ENCODE measurements at regions not wholly inside any gene's neighbourhood (a gene's known extent, or its start where the extent isn't known, plus 50 kb on each side); places are given as distances from the start of the nearest gene placed in this dataset.

GRCh38 chr16:80489173-80489572 is 51.6 kb upstream of the DYNLRB2 start:
- Histone ChIP-seq H3K27me3 (peaks cover 7% of the 10 kb centered on the region), H3K4me1 (no peaks in the 10 kb centered on the region), H3K36me3 (no peaks in the 10 kb centered on the region), H3K4me3 (no peak overlapping the region), H3K9me3 (no peaks in the 10 kb centered on the region), H3K27ac (no peak overlapping the region)
- DNase-seq (no peak), ATAC-seq (no peak)
- intact Hi-C loops (cut with DNase I) = no loop called here
- TF ChIP-seq CTCF (IDR thresholded peaks at IDR 0.05) = no peak

- Histone ChIP-seq H3K36me3 (no peaks in the 10 kb centered on the region), H3K27me3 (peaks cover 7% of the 10 kb centered on the region), H3K4me3 (no peak overlapping the region), H3K27ac (no peak overlapping the region), H3K9me3 (no peaks in the 10 kb centered on the region), H3K4me1 (no peaks in the 10 kb centered on the region)
- no peak for ATAC-seq
- DNase-seq = no peak
- intact Hi-C loops (cut with DNase I) = no loop called here
- no peak for TF ChIP-seq CTCF (IDR thresholded peaks at IDR 0.05)
Observed at GRCh38 chr16:80488167-80488566, 52.6 kb upstream of the DYNLRB2 start.

- DNase-seq (no peak), ATAC-seq (no peak)
- intact Hi-C loops (cut with DNase I) = no loop called here
- TF ChIP-seq CTCF (IDR thresholded peaks at IDR 0.05) = no peak
- no peak overlapping the region for H3K4me3 ChIP-seq
- no peaks in the 10 kb centered on the region for H3K36me3 ChIP-seq
- H3K27ac ChIP-seq = no peak overlapping the region
- no peaks in the 10 kb centered on the region for H3K27me3 ChIP-seq
- H3K4me1 ChIP-seq = no peaks in the 10 kb centered on the region
- no peaks in the 10 kb centered on the region for H3K9me3 ChIP-seq
Observed at GRCh38 chr16:80480664-80481063, 60.1 kb upstream of the DYNLRB2 start.

GRCh38 chr16:80477838-80478237 is 63.0 kb upstream of the DYNLRB2 start:
- TF ChIP-seq CTCF (IDR thresholded peaks at IDR 0.05) = no peak
- no peak overlapping the region for H3K27ac ChIP-seq
- no peak for ATAC-seq
- no peak overlapping the region for H3K4me3 ChIP-seq
- intact Hi-C loops (cut with DNase I) = no loop called here
- no peaks in the 10 kb centered on the region for H3K4me1 ChIP-seq
- H3K36me3 ChIP-seq = no peaks in the 10 kb centered on the region
- no peak for DNase-seq
- H3K9me3 ChIP-seq = no peaks in the 10 kb centered on the region
- H3K27me3 ChIP-seq = no peaks in the 10 kb centered on the region

GRCh38 chr16:80468029-80468428 is 72.8 kb upstream of the DYNLRB2 start:
- Histone ChIP-seq H3K36me3 (no peaks in the 10 kb centered on the region), H3K4me1 (no peaks in the 10 kb centered on the region), H3K9me3 (no peaks in the 10 kb centered on the region), H3K27me3 (no peaks in the 10 kb centered on the region), H3K4me3 (no peak overlapping the region), H3K27ac (no peak overlapping the region)
- intact Hi-C loops (cut with DNase I) = no loop called here
- ATAC-seq (no peak), DNase-seq (no peak)
- TF ChIP-seq CTCF (IDR thresholded peaks at IDR 0.05) = no peak

Measured in upper lobe of right lung (tissue), 1 donor.